DOHH2 (cell line): ENCODE measurements at regions not wholly inside any gene's neighbourhood (a gene's known extent, or its start where the extent isn't known, plus 50 kb on each side); places are given as distances from the start of the nearest gene placed in this dataset.

Experiments
- H3F3A ChIP-seq: fragments of 200-600 bp; sonication (generic), shearing (Covaris generic); 2 replicates; pipeline ENCODE4 v1.6.0; 2016; ENCODE audit warnings: antibody characterized with exemption, mild to moderate bottlenecking; ENCODE audit not compliant: control insufficient read depth, insufficient read depth
- H3K27ac ChIP-seq: fragments of 200-600 bp; sonication (generic); 2 replicates; pipeline ENCODE4 v1.5.1; 2014; ENCODE audit warnings: low read depth, mild to moderate bottlenecking, low read length, moderate library complexity
- H3K27me3 ChIP-seq: fragments of 200-600 bp; sonication (generic); 2 replicates; pipeline ENCODE4 v1.6.1; 2014; ENCODE audit warnings: mild to moderate bottlenecking, low read length, mixed read lengths; ENCODE audit not compliant: control insufficient read depth
- H3K36me3 ChIP-seq: fragments of 200-600 bp; sonication (generic); 2 replicates; pipeline ENCODE4 v1.6.1; 2014; ENCODE audit warnings: mild to moderate bottlenecking, low read length, moderate library complexity, mixed read lengths; ENCODE audit not compliant: control insufficient read depth
- H3K4me1 ChIP-seq: fragments of 200-600 bp; sonication (generic); 2 replicates; pipeline ENCODE4 v1.6.1; 2014; ENCODE audit warnings: mild to moderate bottlenecking, low read length, mixed read lengths; ENCODE audit not compliant: control insufficient read depth
- H3K4me2 ChIP-seq: fragments of 200-600 bp; sonication (generic); 2 replicates; pipeline ENCODE4 v1.6.0; 2014; ENCODE audit warnings: mild to moderate bottlenecking, low read length, moderate library complexity
- H3K4me3 ChIP-seq: fragments of 200-600 bp; sonication (generic); 2 replicates; pipeline ENCODE4 v1.5.1; 2014; ENCODE audit warnings: mild to moderate bottlenecking, low read length, mixed read lengths
- H3K79me2 ChIP-seq: fragments of 200-600 bp; sonication (generic); 2 replicates; pipeline ENCODE4 v1.6.1; 2014; ENCODE audit warnings: mild to moderate bottlenecking, low read length, mixed read lengths; ENCODE audit not compliant: control insufficient read depth
- H3K9me2 ChIP-seq: fragments of 200-600 bp; sonication (generic); replicated peaks from 2 replicates; pipeline ENCODE4 v1.6.1; 2014; ENCODE audit warnings: mild to moderate bottlenecking, low read length, mixed read lengths; ENCODE audit not compliant: control insufficient read depth
- H3K9me3 ChIP-seq: fragments of 200-600 bp; sonication (generic); 2 replicates; pipeline ENCODE4 v1.6.1; 2014; ENCODE audit warnings: antibody characterized with exemption, low read length, mixed read lengths; ENCODE audit not compliant: control insufficient read depth, insufficient read depth
- H4K20me1 ChIP-seq: fragments of 200-600 bp; sonication (generic); 2 replicates; pipeline ENCODE4 v1.6.0; 2014; ENCODE audit warnings: low read depth, mild to moderate bottlenecking, antibody characterized with exemption, low read length, moderate library complexity; ENCODE audit not compliant: control insufficient read depth, insufficient read depth
- CTCF ChIP-seq: fragments of 200-600 bp; sonication (generic); IDR thresholded peaks from one replicate; pipeline ENCODE4 v1.5.1; 2014; ENCODE audit warnings: antibody characterized with exemption, mild to moderate bottlenecking, low read depth, low read length; ENCODE audit not compliant: poor library complexity, severe bottlenecking
- EZH2phosphoT487 ChIP-seq: fragments of 200-600 bp; sonication (generic); IDR thresholded peaks from 2 replicates; pipeline ENCODE4 v1.6.1; 2017; ENCODE audit warnings: borderline replicate concordance, mild to moderate bottlenecking, antibody characterized with exemption, low read length, moderate library complexity, mixed read lengths

GRCh38 chr1:48076017-48076416 lies 78.8 kb upstream of the TRABD2B start:
- H4K20me1 ChIP-seq = no peaks in the 10 kb centered on the region
- no peaks in the 10 kb centered on the region for H3K9me3 ChIP-seq
- H3K4me2 ChIP-seq = no peak overlapping the region
- H3K79me2 ChIP-seq = no peaks in the 10 kb centered on the region
- H3K4me3 ChIP-seq = no peak overlapping the region
- H3K9me2 ChIP-seq = no peaks in the 10 kb centered on the region
- no peak overlapping the region for H3K27ac ChIP-seq
- TF ChIP-seq CTCF (no peak), EZH2phosphoT487 (no peak)
- no peaks in the 10 kb centered on the region for H3F3A ChIP-seq
- H3K27me3 ChIP-seq = no peaks in the 10 kb centered on the region
- H3K4me1 ChIP-seq = no peaks in the 10 kb centered on the region
- H3K36me3 ChIP-seq = no peaks in the 10 kb centered on the region

- no peaks in the 10 kb centered on the region for H3F3A ChIP-seq
- H3K9me3 ChIP-seq = no peaks in the 10 kb centered on the region
- H4K20me1 ChIP-seq = no peaks in the 10 kb centered on the region
- no peak overlapping the region for H3K27ac ChIP-seq
- H3K4me2 ChIP-seq = no peak overlapping the region
- H3K4me3 ChIP-seq = no peak overlapping the region
- TF ChIP-seq CTCF = no peak
- TF ChIP-seq EZH2phosphoT487 = no peak
- no peaks in the 10 kb centered on the region for H3K79me2 ChIP-seq
- no peaks in the 10 kb centered on the region for H3K36me3 ChIP-seq
- no peaks in the 10 kb centered on the region for H3K9me2 ChIP-seq
- H3K4me1 ChIP-seq = no peaks in the 10 kb centered on the region
- no peaks in the 10 kb centered on the region for H3K27me3 ChIP-seq
These were observed 76.8 kb upstream of the TRABD2B start for GRCh38 chr1:48073798-48074530.

- no peaks in the 10 kb centered on the region for H3K79me2 ChIP-seq
These were observed 74.3 kb upstream of the TRABD2B start for GRCh38 chr1:48071513-48071912.

More at GRCh38 chr1:48071513-48071912, 74.3 kb upstream of the TRABD2B start:
- Histone ChIP-seq H3K9me2 (no peaks in the 10 kb centered on the region), H3K9me3 (no peaks in the 10 kb centered on the region), H3K27ac (no peak overlapping the region), H4K20me1 (no peaks in the 10 kb centered on the region), H3F3A (no peaks in the 10 kb centered on the region), H3K4me3 (no peak overlapping the region), H3K36me3 (no peaks in the 10 kb centered on the region), H3K4me1 (no peaks in the 10 kb centered on the region), H3K4me2 (no peak overlapping the region), H3K27me3 (no peaks in the 10 kb centered on the region)
- TF ChIP-seq EZH2phosphoT487 (no peak), CTCF (no peak)
